GM10248 (cell line): ENCODE measurements at regions not wholly inside any gene's neighbourhood (a gene's known extent, or its start where the extent isn't known, plus 50 kb on each side); places are given as distances from the start of the nearest gene placed in this dataset.

Source experiments
- CTCF ChIA-PET: fragments of 300-600 bp; sonication (Branson Sonifier 250); formaldehyde crosslinking; extraction: SDS; loops from one replicate; lab custom pipeline; 2021; ENCODE audit warnings: antibody characterized with exemption; lab: Yijun Ruan, JAX
- POLR2A ChIA-PET: fragments of 350-650 bp; sonication (Branson Sonifier 250); formaldehyde crosslinking; extraction: SDS; loops from one replicate; lab custom pipeline; 2020; ENCODE audit warnings: antibody characterized with exemption; lab: Yijun Ruan, JAX
- DNase-seq: peaks from one replicate; pipeline ENCODE4 v3.0.0; 2012; ENCODE audit errors: extremely low spot score
- TF ChIP-seq, protein P1 (sequence below): IDR thresholded peaks from 2 replicates; pipeline ENCODE4 v1.5.1; 2012; ENCODE audit warnings: mild to moderate bottlenecking, low read depth; ENCODE audit errors: extremely low read depth, missing control alignments, control extremely low read depth

DNA sequence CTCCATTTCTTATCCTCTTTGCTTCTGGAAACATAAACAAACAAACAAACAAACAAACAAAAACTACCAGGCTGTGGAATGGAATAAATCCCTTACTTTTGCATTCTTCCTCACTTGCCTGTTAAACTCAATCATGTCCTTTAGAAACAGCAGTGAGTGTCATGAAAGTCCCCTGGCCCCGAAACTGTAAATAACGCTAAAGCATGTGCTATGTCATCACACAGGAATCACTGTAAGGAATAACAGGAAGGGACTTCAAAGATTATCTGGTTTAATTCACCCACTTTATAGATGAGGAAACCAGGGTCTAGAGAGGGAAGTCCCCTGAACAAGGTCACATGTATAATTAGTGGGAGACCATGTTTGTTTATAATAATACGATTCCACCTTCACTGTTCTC, 159.4 kb upstream of the MEOX2 start:
- TF ChIP-seq, protein P1, sequence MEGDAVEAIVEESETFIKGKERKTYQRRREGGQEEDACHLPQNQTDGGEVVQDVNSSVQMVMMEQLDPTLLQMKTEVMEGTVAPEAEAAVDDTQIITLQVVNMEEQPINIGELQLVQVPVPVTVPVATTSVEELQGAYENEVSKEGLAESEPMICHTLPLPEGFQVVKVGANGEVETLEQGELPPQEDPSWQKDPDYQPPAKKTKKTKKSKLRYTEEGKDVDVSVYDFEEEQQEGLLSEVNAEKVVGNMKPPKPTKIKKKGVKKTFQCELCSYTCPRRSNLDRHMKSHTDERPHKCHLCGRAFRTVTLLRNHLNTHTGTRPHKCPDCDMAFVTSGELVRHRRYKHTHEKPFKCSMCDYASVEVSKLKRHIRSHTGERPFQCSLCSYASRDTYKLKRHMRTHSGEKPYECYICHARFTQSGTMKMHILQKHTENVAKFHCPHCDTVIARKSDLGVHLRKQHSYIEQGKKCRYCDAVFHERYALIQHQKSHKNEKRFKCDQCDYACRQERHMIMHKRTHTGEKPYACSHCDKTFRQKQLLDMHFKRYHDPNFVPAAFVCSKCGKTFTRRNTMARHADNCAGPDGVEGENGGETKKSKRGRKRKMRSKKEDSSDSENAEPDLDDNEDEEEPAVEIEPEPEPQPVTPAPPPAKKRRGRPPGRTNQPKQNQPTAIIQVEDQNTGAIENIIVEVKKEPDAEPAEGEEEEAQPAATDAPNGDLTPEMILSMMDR = no peak
- DNase-seq = no peak
- CTCF ChIA-PET = no interaction called here
- POLR2A ChIA-PET = no interaction called here

DNA sequence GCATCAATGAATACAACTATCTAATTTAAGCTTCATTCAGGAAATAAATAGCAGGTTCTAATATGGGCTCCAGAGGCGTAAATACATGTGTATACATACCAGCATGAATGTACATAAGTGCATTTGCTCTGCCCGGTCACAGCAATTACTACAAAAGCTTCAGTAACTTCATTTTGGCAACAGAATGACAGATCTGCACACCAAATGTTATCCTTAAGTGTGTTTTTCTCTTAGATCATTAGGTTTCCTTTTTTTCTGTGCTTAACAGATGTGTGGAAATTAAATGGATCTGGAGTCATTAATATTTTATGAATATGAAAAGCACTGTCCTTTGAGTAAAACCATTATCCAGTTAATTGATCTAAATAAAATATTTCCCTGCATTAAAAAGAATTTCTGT, 159.0 kb upstream of the MEOX2 start:
- TF ChIP-seq, protein P1 = no peak
- POLR2A ChIA-PET = no interaction called here
- CTCF ChIA-PET = no interaction called here
- no peak for DNase-seq

DNA sequence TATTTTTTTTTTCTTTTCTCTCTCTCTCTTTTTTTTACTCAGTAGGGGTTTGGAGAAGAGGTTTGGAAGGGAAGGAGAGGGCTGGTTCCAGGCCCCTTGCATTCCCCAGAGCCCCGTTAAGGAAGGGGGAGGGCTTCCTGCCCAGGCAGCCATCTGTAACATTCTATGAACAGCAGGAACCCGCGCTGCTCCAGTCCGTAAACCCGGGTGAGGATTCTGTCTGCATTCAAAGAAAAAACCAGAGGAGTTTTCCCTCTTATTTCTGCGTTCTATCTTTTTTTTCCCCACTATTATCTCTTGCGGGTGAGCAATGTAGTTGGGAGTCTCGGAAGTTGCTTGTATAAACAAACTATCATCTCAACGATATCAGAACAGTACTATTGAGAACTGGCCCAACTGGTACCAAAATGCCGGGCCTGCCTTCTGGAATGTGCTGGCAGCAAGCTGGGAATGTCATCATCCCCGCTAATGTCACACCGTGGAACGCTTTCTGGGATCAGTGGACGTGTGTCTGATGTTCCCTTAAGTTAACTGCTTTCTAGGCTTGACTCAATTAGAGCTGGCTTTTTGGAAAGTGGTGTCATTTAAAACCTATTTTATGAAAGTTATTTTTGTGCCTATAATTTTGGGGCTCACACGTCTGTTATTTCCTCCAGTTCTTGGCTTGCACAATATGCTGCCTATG, 153.1 kb upstream of the MEOX2 start:
- no peak for DNase-seq
- ChIA-PET CTCF (no interaction called here), POLR2A (no interaction called here)
- TF ChIP-seq, protein P1 = no peak

DNA sequence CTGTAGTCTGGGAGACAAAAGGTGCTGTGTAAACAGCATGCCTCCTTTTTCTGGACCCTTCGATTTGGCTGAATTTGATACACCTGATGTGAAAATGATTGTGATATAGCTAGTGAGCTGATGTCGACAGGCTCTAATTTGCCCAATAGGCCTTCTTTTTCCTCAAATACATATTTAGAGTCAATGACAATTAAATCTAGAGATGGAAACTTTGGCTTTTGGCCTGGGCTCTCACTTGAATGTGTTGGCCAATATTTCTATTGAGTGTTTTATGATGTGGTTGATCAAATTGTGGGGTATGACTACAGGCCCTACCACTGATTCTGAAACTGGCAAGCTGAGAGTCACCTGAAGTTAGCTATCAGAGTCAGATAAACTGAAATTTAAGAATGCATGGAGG, 151.8 kb upstream of the MEOX2 start:
- POLR2A ChIA-PET = no interaction called here
- DNase-seq = no peak
- CTCF ChIA-PET = no interaction called here
- TF ChIP-seq, protein P1 = no peak

DNA sequence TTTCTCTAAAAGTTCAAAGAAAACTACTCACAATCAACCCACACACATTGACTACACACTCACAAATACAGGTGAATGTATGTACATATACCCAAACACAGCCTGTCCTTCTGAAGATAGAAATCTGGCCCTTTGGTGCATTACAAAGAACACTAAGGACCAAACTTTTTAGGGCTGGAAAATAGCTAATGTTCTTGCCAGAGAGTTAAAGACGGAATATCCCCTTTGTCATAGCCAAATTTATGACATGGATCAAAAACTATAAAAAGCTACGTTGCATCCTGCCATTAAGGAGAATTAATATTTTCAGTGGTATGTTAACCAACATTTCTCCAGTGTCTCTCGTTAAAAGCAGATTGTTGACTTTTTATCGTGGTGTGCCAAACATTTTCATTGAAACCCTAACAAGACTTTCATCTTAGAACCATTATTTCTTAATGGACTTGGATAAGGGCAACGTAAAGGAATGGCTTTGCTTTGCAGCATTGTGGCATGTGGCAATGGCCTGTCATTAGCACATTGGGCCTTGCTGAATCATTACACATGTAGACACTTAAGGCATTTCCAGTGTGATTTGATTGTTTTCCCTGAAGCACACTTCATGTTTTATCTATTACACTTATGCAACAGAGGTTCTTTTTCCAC, 150.9 kb upstream of the MEOX2 start:
- ChIA-PET CTCF (no interaction called here), POLR2A (no interaction called here)
- no peak for DNase-seq
- TF ChIP-seq, protein P1 = no peak

DNA sequence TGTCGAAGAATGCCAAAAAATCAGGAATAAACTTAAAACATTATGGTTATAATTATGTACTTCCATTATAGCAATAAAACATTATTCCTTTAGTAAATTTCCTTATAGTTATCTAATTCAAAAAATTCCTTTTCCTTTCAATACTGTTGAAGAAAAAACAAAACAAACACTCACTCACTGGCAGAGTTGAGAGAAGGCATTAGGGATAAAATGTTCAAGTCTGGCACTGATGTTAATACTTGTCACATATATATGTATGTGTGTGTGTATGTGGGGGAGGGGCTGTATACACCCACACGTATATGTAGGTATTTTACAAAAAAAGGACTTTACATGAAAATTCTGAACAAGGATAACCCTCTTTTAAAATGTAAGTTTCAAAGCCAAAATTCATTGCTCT, 150.2 kb upstream of the MEOX2 start:
- ChIA-PET POLR2A (no interaction called here), CTCF (no interaction called here)
- DNase-seq = no peak
- TF ChIP-seq, protein P1 = no peak

DNA sequence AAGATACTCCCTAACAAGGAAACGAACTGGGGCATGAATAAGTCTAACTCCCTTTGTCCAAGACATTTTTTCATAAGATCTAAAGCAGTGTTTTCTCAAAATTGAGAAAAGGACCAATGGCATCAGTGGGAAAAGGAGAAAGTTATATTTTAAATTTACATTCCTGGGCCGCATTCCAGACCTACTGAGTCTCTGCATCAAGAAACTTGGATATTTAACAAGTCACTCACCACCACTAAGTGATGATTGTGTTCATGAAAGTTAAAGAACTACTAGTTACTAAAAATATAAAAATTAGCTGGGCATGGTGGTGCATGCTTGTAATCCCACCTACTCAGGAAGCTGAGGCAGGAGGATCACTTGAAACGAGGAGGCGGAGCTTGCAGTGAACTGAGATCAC, 149.6 kb upstream of the MEOX2 start:
- CTCF ChIA-PET = interaction anchor here (0.9 kb wide), 1 partner anchor 71 kb away, joined by 3 read pairs; no protein-coding TSS in a partner anchor
- TF ChIP-seq, protein P1 = no peak
- POLR2A ChIA-PET = no interaction called here
- no peak for DNase-seq
